GM21737 (cell line): ENCODE measurements at regions not wholly inside any gene's neighbourhood (a gene's known extent, or its start where the extent isn't known, plus 50 kb on each side); places are given as distances from the start of the nearest gene placed in this dataset.
A peak's percentile ranks its signal among the peaks of the same experiment; 100 is the strongest.
"Not testable (repeated sequence)": the region's sequence is repeated elsewhere in the genome, so short reads cannot be mapped to it uniquely, and the experiment has no call there.

ENCODE experiments used
- ATAC-seq: cut with Tn5 transposase; IDR thresholded peaks from one replicate; pipeline ENCODE4 v1.9.1; 2021; ENCODE audit warnings: mild to moderate bottlenecking, moderate library complexity; ENCODE audit not compliant: unreplicated experiment

GRCh38 chr10:56298941-56299340 is 62.1 kb downstream of the ZWINT start:
- ATAC-seq, result no peak

GRCh38 chr10:56296618-56297017 is 64.4 kb downstream of the ZWINT start:
- ATAC-seq, result no peak

GRCh38 chr10:56288403-56288802 is 72.7 kb downstream of the ZWINT start:
- no peak for ATAC-seq

GRCh38 chr10:56286096-56286495 is 75.0 kb downstream of the ZWINT start:
- ATAC-seq, result no peak

- ATAC-seq, result no peak
These were observed 81.8 kb downstream of the ZWINT start for GRCh38 chr10:56279270-56279669.

- ATAC-seq, result no peak
These were observed 91.9 kb downstream of the ZWINT start for GRCh38 chr10:56269181-56269580.

GRCh38 chr10:56266120-56266519 is 94.9 kb downstream of the ZWINT start:
- no peak for ATAC-seq

GRCh38 chr10:56258991-56259390 is 102.1 kb downstream of the ZWINT start:
- ATAC-seq, result no peak

GRCh38 chr10:56258378-56258777 is 102.7 kb downstream of the ZWINT start:
- ATAC-seq, result no peak

- ATAC-seq, result no peak
These were observed 105.8 kb downstream of the ZWINT start for GRCh38 chr10:56255298-56255697.

- no peak for ATAC-seq
These were observed 120.6 kb downstream of the ZWINT start for GRCh38 chr10:56240471-56240870.

GRCh38 chr10:56231436-56231835 is 129.6 kb downstream of the ZWINT start:
- no peak for ATAC-seq

- ATAC-seq, result no peak
These were observed 138.8 kb downstream of the ZWINT start for GRCh38 chr10:56222237-56222636.

GRCh38 chr10:56212951-56213350 is 148.1 kb downstream of the ZWINT start:
- no peak for ATAC-seq

- ATAC-seq, result no peak
These were observed 179.5 kb downstream of the ZWINT start for GRCh38 chr10:56181607-56182006.

GRCh38 chr10:56178210-56178609 is 182.8 kb downstream of the ZWINT start:
- ATAC-seq, result no peak

GRCh38 chr10:56155091-56155513 is 206.0 kb downstream of the ZWINT start:
- not testable (repeated sequence) for ATAC-seq

- no peak for ATAC-seq
These were observed 214.3 kb downstream of the ZWINT start for GRCh38 chr10:56146806-56147205.

- ATAC-seq, result peak; percentile 85
These were observed 218.8 kb downstream of the ZWINT start for GRCh38 chr10:56142092-56142728.

- no peak for ATAC-seq
These were observed 221.7 kb downstream of the ZWINT start for GRCh38 chr10:56139405-56139804.

GRCh38 chr10:56135828-56136227 is 225.2 kb downstream of the ZWINT start:
- no peak for ATAC-seq

- ATAC-seq, result no peak
These were observed 237.8 kb downstream of the ZWINT start for GRCh38 chr10:56123247-56123646.

GRCh38 chr10:56116684-56117083 is 244.4 kb downstream of the ZWINT start:
- no peak for ATAC-seq
